ENCODE measurements at regions not wholly inside any gene's neighbourhood (a gene's known extent, or its start where the extent isn't known, plus 50 kb on each side); places are given as distances from the start of the nearest gene placed in this dataset. TPM values are rescaled to one million over a fixed set of nuclear protein-coding genes. Genes with fewer than 3 reads are reported as not detected.

- Mint-ChIP-seq H3K27ac (no peak overlapping the region), H3K27me3 (ENCODE audit: insufficient read depth) (peaks cover 8% of the 10 kb centered on the region), H3K4me1 (ENCODE audit: low read depth) (no peaks in the 10 kb centered on the region), H3K36me3 (ENCODE audit: low read depth) (no peaks in the 10 kb centered on the region), H3K9me3 (no peaks in the 10 kb centered on the region), H3K4me3 (no peak overlapping the region)
- TF ChIP-seq, protein P1, sequence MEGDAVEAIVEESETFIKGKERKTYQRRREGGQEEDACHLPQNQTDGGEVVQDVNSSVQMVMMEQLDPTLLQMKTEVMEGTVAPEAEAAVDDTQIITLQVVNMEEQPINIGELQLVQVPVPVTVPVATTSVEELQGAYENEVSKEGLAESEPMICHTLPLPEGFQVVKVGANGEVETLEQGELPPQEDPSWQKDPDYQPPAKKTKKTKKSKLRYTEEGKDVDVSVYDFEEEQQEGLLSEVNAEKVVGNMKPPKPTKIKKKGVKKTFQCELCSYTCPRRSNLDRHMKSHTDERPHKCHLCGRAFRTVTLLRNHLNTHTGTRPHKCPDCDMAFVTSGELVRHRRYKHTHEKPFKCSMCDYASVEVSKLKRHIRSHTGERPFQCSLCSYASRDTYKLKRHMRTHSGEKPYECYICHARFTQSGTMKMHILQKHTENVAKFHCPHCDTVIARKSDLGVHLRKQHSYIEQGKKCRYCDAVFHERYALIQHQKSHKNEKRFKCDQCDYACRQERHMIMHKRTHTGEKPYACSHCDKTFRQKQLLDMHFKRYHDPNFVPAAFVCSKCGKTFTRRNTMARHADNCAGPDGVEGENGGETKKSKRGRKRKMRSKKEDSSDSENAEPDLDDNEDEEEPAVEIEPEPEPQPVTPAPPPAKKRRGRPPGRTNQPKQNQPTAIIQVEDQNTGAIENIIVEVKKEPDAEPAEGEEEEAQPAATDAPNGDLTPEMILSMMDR (IDR thresholded peaks at IDR 0.05) = no peak
- DNase-seq = no peak
Measured at GRCh38 chrX:39992300-39992699, 105.5 kb downstream of the BCOR start.

GRCh38 chrX:39995457-39995856 lies 102.3 kb downstream of the BCOR start:
- Mint-ChIP-seq H3K4me3 (no peak overlapping the region), H3K4me1 (ENCODE audit: low read depth) (no peaks in the 10 kb centered on the region), H3K27ac (no peak overlapping the region), H3K36me3 (ENCODE audit: low read depth) (no peaks in the 10 kb centered on the region), H3K27me3 (ENCODE audit: insufficient read depth) (peaks cover 4% of the 10 kb centered on the region; the same call in 1 of the 2 replicates), H3K9me3 (no peaks in the 10 kb centered on the region)
- no peak for DNase-seq
- TF ChIP-seq, protein P1 (IDR thresholded peaks at IDR 0.05) = no peak

DNA sequence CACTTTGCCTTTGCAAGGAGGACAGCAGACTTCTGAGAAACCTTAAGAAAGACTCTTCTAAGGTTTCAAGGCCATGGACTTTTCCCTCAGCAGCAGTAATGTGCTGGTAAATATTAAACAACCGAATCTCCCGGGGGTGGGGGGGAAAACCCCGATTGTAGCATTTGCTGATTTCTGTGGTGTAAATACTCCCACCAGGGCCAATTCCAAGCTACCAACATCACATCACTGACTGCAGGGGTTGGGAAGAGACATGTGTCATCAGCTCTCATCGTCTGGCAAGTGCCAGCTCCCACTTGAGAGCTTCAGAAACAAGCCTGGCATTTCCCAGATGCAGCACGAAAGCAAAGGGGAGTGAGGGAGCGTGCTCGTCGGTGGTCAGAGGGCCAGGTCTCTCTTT lies 101.2 kb downstream of the BCOR start:
- peaks cover 4% of the 10 kb centered on the region; the same call in 1 of the 2 replicates for H3K27me3 Mint-ChIP-seq (ENCODE audit: insufficient read depth)
- H3K9me3 Mint-ChIP-seq = no peaks in the 10 kb centered on the region
- H3K4me3 Mint-ChIP-seq = no peak overlapping the region
- H3K27ac Mint-ChIP-seq = no peak overlapping the region
- no peaks in the 10 kb centered on the region for H3K36me3 Mint-ChIP-seq (ENCODE audit: low read depth)
- DNase-seq = no peak
- no peaks in the 10 kb centered on the region for H3K4me1 Mint-ChIP-seq (ENCODE audit: low read depth)
- TF ChIP-seq, protein P1 (IDR thresholded peaks at IDR 0.05) = no peak

DNA sequence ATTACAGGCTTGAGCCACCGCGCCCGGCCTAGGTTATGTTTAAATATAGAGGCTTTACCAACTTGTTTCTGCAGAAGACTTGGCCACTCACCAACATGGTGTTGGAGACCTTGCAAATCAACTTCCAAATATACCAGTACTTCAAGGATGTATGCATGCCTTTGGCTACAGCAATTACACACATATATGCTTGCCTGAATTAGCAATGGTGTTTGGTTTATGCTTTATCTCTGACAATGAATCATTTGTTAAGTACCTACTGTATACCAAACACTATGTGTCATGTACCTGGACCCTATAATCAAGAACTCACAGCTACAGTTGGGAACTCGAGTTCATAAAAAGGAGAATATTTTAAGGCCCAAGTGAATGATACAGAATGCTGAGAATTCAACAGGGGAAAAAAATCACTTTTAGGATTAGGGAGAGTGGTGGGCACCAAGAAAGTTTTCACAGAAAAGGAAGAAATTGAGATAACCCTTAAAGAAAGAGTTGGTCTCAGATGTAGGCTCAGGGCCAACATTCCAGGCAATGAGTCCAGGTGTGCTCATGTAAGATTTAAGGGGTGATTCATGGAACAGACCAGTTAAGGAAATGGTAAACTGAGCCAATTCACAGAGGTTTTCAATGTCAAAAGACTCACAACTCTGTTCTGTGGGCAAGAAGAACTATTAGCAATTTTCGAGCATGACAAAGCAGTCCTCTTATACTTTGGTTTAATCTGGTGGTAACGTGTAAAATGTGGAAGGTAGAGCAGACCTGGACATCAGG lies 98.9 kb downstream of the BCOR start:
- Mint-ChIP-seq H3K36me3 (ENCODE audit: low read depth) (no peaks in the 10 kb centered on the region), H3K9me3 (no peaks in the 10 kb centered on the region), H3K27ac (no peak overlapping the region), H3K27me3 (ENCODE audit: insufficient read depth) (peaks cover 4% of the 10 kb centered on the region; the same call in 1 of the 2 replicates), H3K4me1 (ENCODE audit: low read depth) (no peaks in the 10 kb centered on the region), H3K4me3 (no peak overlapping the region)
- TF ChIP-seq, protein P1 (IDR thresholded peaks at IDR 0.05) = no peak
- DNase-seq = no peak

Small RNA genes lying in the stretch of these regions (microRNA-seq; reads per million reads assigned to microRNA genes)
- gene MIR1587 = not detected
- not detected for gene MIR3937

Data from HFFc6 (cell line).